HG02642 (cell line): ENCODE measurements at regions not wholly inside any gene's neighbourhood (a gene's known extent, or its start where the extent isn't known, plus 50 kb on each side); places are given as distances from the start of the nearest gene placed in this dataset.

ENCODE experiments used
- ATAC-seq: cut with Tn5 transposase; IDR thresholded peaks from one replicate; pipeline ENCODE4 v1.9.1; 2021; ENCODE audit warnings: mild to moderate bottlenecking; ENCODE audit not compliant: unreplicated experiment, poor library complexity

DNA sequence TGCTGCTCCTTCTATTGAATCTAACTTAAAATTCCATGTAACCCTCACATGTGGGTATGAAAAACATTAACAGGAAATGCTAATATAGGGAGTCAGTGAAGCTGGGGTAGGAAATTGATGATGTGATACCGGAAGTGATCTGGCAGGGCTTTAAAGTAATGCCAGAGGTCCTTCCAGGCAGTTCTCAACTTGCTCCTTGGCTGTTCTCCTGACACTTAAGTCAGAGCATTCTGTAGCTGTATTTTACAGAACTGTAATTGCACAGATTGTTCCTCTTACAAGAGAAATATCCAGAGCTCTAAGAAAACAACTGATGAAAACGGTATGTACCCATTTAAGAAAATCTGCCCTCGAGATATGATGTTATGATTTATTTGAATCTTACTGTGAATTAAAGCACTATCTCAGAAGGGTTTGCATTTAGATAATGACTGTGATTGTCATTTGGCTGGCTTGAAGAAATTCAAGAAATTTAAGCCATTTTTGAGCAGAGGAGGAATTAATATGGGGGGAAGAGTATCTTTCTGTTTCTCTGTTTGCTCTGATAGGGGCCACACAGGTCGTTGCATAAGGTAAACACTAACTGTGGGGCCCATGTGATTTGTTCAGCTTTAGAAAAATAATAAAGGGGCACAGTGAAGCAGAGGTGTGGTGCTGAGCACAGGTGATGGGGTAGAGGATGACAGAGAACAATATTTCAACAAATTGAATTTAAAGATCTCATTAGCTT, 88.4 kb downstream of the BBS10 start:
- ATAC-seq = no peak

- ATAC-seq = no peak
Observed at GRCh38 chr12:76259106-76259505, 89.1 kb downstream of the BBS10 start.

- ATAC-seq = no peak
Observed at GRCh38 chr12:76256904-76257303, 91.3 kb downstream of the BBS10 start.

DNA sequence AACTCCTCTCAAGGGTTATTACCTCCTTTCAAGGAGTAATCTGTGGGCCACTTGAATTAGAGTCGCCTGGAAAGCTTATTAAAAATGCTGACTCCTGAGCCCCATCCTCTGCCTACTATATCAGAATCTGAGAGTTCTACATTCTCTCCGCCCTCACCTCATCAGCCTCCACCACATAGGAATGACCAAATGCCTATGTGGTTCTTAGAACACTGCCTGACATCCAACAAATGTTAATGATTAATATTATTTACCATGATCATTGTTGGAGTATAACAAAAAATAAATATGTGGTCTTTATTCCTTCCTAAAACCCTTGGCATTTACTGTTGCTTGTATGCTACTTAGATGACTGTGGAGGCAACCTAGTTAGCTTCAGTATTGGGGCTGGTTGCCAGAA, 91.9 kb downstream of the BBS10 start:
- no peak for ATAC-seq

DNA sequence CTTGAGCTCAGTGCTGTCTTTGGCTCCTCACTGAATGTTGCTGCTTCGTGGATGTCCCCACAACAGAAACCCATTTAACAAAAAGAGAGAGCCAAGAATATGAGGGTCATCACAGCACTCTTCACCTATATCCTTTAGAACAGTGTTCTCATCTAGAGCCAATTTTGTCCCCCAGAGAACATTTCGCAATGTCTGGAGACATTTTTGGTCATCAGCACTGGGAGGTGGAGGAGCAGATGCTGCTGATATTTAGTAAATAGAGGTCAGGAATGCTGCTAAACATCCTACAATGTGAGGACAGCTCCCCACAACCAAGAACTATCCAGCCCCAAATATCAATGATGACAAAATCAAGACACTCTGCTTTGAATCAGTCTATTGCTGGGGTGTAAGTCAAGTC, 92.5 kb downstream of the BBS10 start:
- no peak for ATAC-seq

DNA sequence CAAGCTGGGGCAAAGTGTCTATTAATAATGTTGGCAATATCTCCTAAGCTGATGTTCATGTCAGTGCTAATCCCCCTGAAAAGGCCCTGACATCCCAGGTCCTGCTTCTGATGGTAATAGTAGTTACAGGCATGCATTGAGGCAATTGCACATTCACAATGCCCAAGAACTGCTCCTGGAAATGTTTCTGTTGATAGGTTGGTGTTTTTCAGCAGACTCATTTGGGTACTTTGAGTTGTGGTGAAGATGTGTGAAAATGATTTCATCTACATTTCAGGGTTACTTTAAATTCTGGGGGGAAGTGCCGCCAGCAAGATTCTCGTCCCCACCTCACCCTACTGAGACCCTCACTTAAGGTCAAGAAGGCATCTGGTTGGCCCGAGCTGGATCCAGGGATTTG, 92.9 kb downstream of the BBS10 start:
- ATAC-seq = no peak

DNA sequence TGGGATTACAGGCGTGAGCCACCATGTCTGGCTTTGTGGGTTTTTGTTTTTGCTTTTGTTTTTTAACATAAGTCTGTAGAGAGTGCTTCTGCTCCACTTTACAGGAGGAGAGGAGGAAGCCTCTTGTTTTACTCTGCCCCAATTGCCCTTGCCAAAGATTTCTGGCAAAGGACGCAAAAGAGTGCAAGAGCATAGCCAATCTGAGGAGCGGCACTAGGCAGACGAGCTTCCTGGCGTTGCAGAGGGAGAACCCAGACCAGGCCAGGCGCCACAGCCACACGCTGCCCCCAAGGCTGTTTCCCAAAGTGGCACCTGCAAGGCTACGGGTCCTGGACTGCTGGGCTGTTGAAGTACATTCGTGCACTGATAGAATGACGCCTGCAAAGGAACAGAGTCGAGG, 96.2 kb downstream of the BBS10 start:
- ATAC-seq = no peak

DNA sequence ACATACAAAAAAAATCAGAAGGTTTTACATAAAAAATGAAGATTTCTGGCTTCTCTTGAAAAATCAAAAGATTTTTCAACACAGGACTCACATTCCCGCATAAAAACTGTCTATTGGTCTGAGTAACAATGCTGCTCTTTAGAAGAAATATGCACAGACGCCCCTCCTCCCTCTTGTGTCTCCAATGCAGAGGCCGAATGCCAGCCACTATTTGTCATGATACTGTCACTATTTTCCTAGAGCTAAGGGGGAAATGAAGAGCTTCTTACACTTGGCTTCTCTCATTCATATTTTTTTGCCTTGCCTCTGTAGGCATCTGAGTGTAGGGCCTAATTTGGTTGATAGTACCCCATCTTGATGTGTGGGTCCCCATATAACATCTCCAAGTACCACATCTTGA, 98.0 kb downstream of the BBS10 start:
- ATAC-seq = no peak

GRCh38 chr12:76249501-76249900, 98.7 kb downstream of the BBS10 start:
- ATAC-seq = no peak

DNA sequence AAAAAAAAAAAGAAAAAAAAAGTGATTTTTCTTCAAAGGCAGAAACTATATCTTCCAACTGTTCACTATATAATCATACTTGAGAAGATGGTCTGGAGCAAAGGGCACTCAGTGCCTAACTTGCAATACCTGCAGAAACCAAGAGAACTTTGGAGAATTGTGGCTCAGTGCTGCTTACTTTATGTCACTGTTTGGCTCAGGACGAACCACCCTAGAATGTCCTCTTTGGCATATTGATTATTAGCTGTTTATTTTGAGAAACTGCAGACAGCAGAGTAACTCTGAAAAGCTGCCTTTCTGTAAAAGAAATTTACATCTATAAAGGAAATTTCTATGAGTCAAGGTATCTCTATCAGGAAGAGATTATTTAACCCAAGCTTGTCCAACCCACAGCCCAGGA, 100.2 kb downstream of the BBS10 start:
- ATAC-seq = no peak

DNA sequence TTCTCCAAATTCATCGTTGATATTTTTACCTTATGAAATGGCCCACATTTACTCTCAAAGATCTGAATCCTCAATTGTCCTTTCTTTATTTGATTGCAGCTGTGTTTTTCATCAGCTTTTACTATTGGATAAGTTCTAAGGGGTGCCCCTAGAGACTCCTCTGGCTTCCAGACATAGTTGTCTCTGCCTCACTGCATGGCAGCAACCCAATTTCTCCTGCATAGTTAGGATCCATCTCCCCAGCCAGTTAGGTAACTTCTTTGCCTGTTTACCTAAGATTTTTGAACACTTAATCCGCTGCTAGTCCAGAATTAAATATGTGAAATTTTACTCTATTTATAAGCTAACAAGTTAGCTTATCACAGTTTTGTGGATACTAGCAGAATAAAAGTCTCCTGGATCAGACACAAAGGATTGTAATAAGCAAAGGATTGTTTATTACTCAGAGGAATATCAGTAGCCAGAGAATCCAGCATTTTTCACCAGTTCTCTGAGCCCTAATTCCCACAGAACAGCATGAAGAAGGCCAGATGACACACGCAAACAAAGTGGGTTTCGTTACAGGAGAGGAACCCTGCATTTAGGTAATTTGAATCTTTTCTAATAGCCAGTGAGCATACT, 101.1 kb downstream of the BBS10 start:
- ATAC-seq = no peak

- no peak for ATAC-seq
Observed at GRCh38 chr12:76246611-76247010, 101.6 kb downstream of the BBS10 start.

- no peak for ATAC-seq
Observed at GRCh38 chr12:76244300-76244699, 103.9 kb downstream of the BBS10 start.

- no peak for ATAC-seq
Observed at GRCh38 chr12:76242813-76243550, 105.2 kb downstream of the BBS10 start.

DNA sequence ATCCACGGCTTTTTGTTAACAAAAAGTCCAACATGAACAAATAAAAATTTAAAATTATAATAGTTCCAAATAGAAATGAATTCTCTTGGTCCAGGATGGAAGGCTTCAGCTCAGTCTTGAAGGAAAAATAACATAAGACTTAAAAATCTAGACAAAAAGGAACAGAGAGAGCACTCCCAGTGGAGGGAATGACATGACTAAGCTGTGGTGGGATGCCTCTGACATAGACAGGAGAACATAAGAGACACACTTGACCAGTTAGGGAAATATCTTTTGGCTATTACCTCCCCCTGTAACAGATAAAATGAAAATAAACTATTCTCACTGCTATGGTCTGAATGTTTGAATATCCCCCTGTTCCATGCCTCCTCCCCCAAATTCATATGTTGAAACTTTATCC, 106.8 kb downstream of the BBS10 start:
- no peak for ATAC-seq

- no peak for ATAC-seq
Observed at GRCh38 chr12:76240281-76240680, 107.9 kb downstream of the BBS10 start.

GRCh38 chr12:76238688-76239087, 109.5 kb downstream of the BBS10 start:
- ATAC-seq = no peak

- no peak for ATAC-seq
Observed at GRCh38 chr12:76237086-76237701, 111.0 kb downstream of the BBS10 start.

GRCh38 chr12:76236640-76237039, 111.6 kb downstream of the BBS10 start:
- ATAC-seq = no peak

DNA sequence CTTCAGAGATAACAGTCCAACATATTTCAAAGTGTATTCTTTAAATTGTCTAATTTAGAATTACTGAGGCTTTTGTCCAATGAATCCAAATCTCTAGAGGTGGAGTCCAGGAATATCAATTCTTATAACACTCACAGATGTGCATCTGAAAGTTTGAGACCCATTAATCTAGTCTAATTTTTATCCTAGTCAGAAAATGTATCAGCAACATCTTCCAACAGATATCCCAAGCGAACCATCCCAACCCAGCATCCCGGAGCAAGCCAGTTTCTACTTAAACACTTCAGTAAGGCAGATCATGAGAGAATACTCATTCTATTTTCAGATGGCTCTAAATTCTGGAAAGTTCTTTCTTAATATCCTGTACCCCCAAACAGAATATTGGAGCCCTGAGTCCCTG, 113.5 kb downstream of the BBS10 start:
- ATAC-seq = no peak

GRCh38 chr12:76232013-76232412, 116.2 kb downstream of the BBS10 start:
- ATAC-seq = no peak
